Hepatic stellate cell (primary cell): ENCODE measurements at regions not wholly inside any gene's neighbourhood (a gene's known extent, or its start where the extent isn't known, plus 50 kb on each side); places are given as distances from the start of the nearest gene placed in this dataset.

Experiments used
- DNase-seq: peaks from one replicate; pipeline ENCODE4 v3.0.0; 2011; ENCODE audit warnings: low spot score

GRCh38 chr11:109804911-109805310 is 288.3 kb upstream of the ZC3H12C start:
- no peak for DNase-seq

GRCh38 chr11:109806205-109806604 is 287.0 kb upstream of the ZC3H12C start:
- DNase-seq: no peak

- no peak for DNase-seq
Measured at GRCh38 chr11:109808569-109808968, 284.6 kb upstream of the ZC3H12C start.

GRCh38 chr11:109814824-109815223 is 278.4 kb upstream of the ZC3H12C start:
- DNase-seq: no peak

GRCh38 chr11:109815500-109816150 is 277.6 kb upstream of the ZC3H12C start:
- DNase-seq: no peak

GRCh38 chr11:109818290-109818689 is 274.9 kb upstream of the ZC3H12C start:
- DNase-seq: no peak

GRCh38 chr11:109819410-109819809 is 273.8 kb upstream of the ZC3H12C start:
- no peak for DNase-seq

GRCh38 chr11:109821511-109821910 is 271.7 kb upstream of the ZC3H12C start:
- no peak for DNase-seq

GRCh38 chr11:109822436-109823102 is 270.6 kb upstream of the ZC3H12C start:
- no peak for DNase-seq

- no peak for DNase-seq
Measured at GRCh38 chr11:109828387-109828786, 264.8 kb upstream of the ZC3H12C start.

- DNase-seq: no peak
Measured at GRCh38 chr11:109838026-109838425, 255.2 kb upstream of the ZC3H12C start.

GRCh38 chr11:109845437-109845836 is 247.8 kb upstream of the ZC3H12C start:
- DNase-seq: no peak

GRCh38 chr11:109847621-109848020 is 245.6 kb upstream of the ZC3H12C start:
- no peak for DNase-seq

- no peak for DNase-seq
Measured at GRCh38 chr11:109849051-109849450, 244.1 kb upstream of the ZC3H12C start.

- DNase-seq: no peak
Measured at GRCh38 chr11:109849946-109850345, 243.2 kb upstream of the ZC3H12C start.

- no peak for DNase-seq
Measured at GRCh38 chr11:109851780-109852390, 241.3 kb upstream of the ZC3H12C start.

- DNase-seq: peak; percentile 7
Measured at GRCh38 chr11:109853156-109853776, 239.9 kb upstream of the ZC3H12C start.

- DNase-seq: no peak
Measured at GRCh38 chr11:109854731-109855130, 238.5 kb upstream of the ZC3H12C start.

GRCh38 chr11:109856928-109857327 is 236.3 kb upstream of the ZC3H12C start:
- no peak for DNase-seq

GRCh38 chr11:109857637-109858036 is 235.6 kb upstream of the ZC3H12C start:
- DNase-seq: no peak

GRCh38 chr11:109858152-109858551 is 235.0 kb upstream of the ZC3H12C start:
- no peak for DNase-seq

- no peak for DNase-seq
Measured at GRCh38 chr11:109859045-109859724, 234.0 kb upstream of the ZC3H12C start.
